K562 (cell line): ENCODE measurements at regions not wholly inside any gene's neighbourhood (a gene's known extent, or its start where the extent isn't known, plus 50 kb on each side); places are given as distances from the start of the nearest gene placed in this dataset.
"Not testable (repeated sequence)": the region's sequence is repeated elsewhere in the genome, so short reads cannot be mapped to it uniquely, and the experiment has no call there.

Source experiments
- ATAC-seq: fragments of 200-7000 bp; cut with Tn5 transposase; 3 replicates; pipeline ENCODE4 v1.9.1; 2020; ENCODE audit warnings: moderate library complexity
- BruUV-seq: library from RNA; stranded (reverse); fragments of 400-500 nt; replicated peaks from 2 replicates; lab custom pipeline; 2021; lab: Mats Ljungman, UMichigan
- CTCF ChIA-PET: fragments of 300-600 bp; formaldehyde crosslinking; extraction: SDS; loops from one replicate; lab custom pipeline; 2021; ENCODE audit warnings: low intra/inter-chr PET ratio; lab: Yijun Ruan, JAX
- POLR2A ChIA-PET: fragments of 300-600, 350-650 bp; sonication (Branson Sonifier 250); formaldehyde crosslinking; extraction: SDS; loops from one replicate; lab custom pipeline; 2021; ENCODE audit warnings: antibody characterized with exemption, inconsistent platforms; lab: Yijun Ruan, JAX
- DNase-seq, 4 experiments: peaks; one replicate each; pipeline versions ENCODE4 v3.0.0 to v3.0.0-alpha.2; 2011 to 2018; ENCODE audit warnings: low spot score in 3 of 4, mixed read lengths in 3 of 4; ENCODE audit errors: extremely low read depth in 1 of 4
- FAIRE-seq: peaks from 2 replicates; lab custom pipeline; 2011; peaks lifted over from hg19 to GRCh38; lab: Jason Lieb, UNC
- H2AFZ ChIP-seq: 2 replicates; pipeline ENCODE4 v1.6.0; 2011; ENCODE audit warnings: low read depth, low read length, control low read depth, inconsistent platforms
- H3K27ac ChIP-seq: fragments of 200-600 bp; 3 replicates; pipeline ENCODE4 v1.8.0; 2011; ENCODE audit warnings: low read depth, mild to moderate bottlenecking, control low read depth, inconsistent platforms, low read length, moderate library complexity, mixed read lengths; ENCODE audit errors: extremely low read depth
- H3K27me3 ChIP-seq, 2 experiments: fragments of 300-600 bp in 1 of 2; 2 replicates in 1 of 2; 3 replicates in 1 of 2; pipeline versions ENCODE4 v1.6.0 to v1.8.0; 2011; ENCODE audit warnings: inconsistent platforms in 2 of 2, low read length in 2 of 2, mild to moderate bottlenecking in 1 of 2, mixed read lengths in 1 of 2, moderate library complexity in 1 of 2; ENCODE audit not compliant: control insufficient read depth in 2 of 2, insufficient read depth in 2 of 2
- H3K36me3 ChIP-seq: fragments of 300-600 bp; 3 replicates; pipeline ENCODE4 v1.8.0; 2011; ENCODE audit warnings: mild to moderate bottlenecking, low read length, inconsistent platforms; ENCODE audit not compliant: control insufficient read depth, insufficient read depth
- H3K4me1 ChIP-seq, 2 experiments: fragments of 200-600 bp in 1 of 2; replicated peaks in 1 of 2; 2 replicates in 1 of 2; 3 replicates in 1 of 2; pipeline versions ENCODE4 v1.5.1 to v1.8.0; 2011; ENCODE audit warnings: inconsistent platforms in 2 of 2, low read length in 2 of 2, mild to moderate bottlenecking in 1 of 2, mixed read lengths in 1 of 2, moderate library complexity in 1 of 2; ENCODE audit not compliant: control insufficient read depth in 2 of 2, insufficient read depth in 2 of 2
- H3K4me2 ChIP-seq: 2 replicates; pipeline ENCODE4 v1.6.1; 2011; ENCODE audit warnings: low read length, control low read depth, inconsistent platforms, mixed read lengths; ENCODE audit not compliant: insufficient read depth
- H3K4me3 ChIP-seq: fragments of 200-600 bp; sonication (generic), shearing (Covaris generic); 2 replicates; pipeline ENCODE4 v1.5.1; 2016; ENCODE audit warnings: control low read depth, inconsistent platforms
- H3K79me2 ChIP-seq: fragments of 200-600 bp; 3 replicates; pipeline ENCODE4 v1.8.0; 2011; ENCODE audit warnings: low read length, inconsistent platforms; ENCODE audit not compliant: control insufficient read depth, insufficient read depth
- H3K9ac ChIP-seq, 2 experiments: 2 replicates each; pipeline versions ENCODE4 v1.6.0 to v1.6.1; 2011; ENCODE audit warnings: low read depth in 2 of 2, low read length in 2 of 2, control low read depth in 1 of 2, inconsistent platforms in 1 of 2, mild to moderate bottlenecking in 1 of 2, mixed read lengths in 1 of 2; ENCODE audit not compliant: insufficient read depth in 1 of 2
- H3K9me1 ChIP-seq: one replicate; pipeline ENCODE4 v1.6.0; 2011; ENCODE audit warnings: inconsistent platforms, mild to moderate bottlenecking, low read length, moderate library complexity; ENCODE audit not compliant: control insufficient read depth, insufficient read depth
- H3K9me3 ChIP-seq: replicated peaks from 2 replicates; pipeline ENCODE4 v1.5.1; 2011; ENCODE audit warnings: low read depth, low read length, inconsistent platforms; ENCODE audit not compliant: control insufficient read depth, insufficient read depth
- H4K20me1 ChIP-seq: replicated peaks from 2 replicates; pipeline ENCODE4 v1.6.1; 2011; ENCODE audit warnings: low read length, inconsistent platforms, mixed read lengths; ENCODE audit not compliant: control insufficient read depth, insufficient read depth
- FOSL1 ChIP-seq: fragments of 200-800 bp; sonication (Bioruptor generic); conservative IDR thresholded peaks from 2 replicates; pipeline ENCODE4 v1.6.1; 2016; ENCODE audit warnings: missing genetic modification characterization, missing compliant biosample characterization
- PCBP1 ChIP-seq: fragments of 200-400 bp; formaldehyde crosslinking; IDR thresholded peaks from 2 replicates; pipeline ENCODE4 v1.6.1; 2018; ENCODE audit warnings: mild to moderate bottlenecking, low read depth, low read length; ENCODE audit not compliant: poor library complexity, severe bottlenecking
- PPARD ChIP-seq: fragments of 250-450 bp; sonication (Bioruptor Pico); IDR thresholded peaks from 2 replicates; pipeline ENCODE4 v1.8.0; 2022; ENCODE audit warnings: inconsistent platforms, mild to moderate bottlenecking, moderate library complexity
- RBM25 ChIP-seq: fragments of 200-400 bp; formaldehyde crosslinking; IDR thresholded peaks from 2 replicates; pipeline ENCODE4 v1.6.1; 2018; ENCODE audit warnings: low read length, low read depth, moderate library complexity; ENCODE audit not compliant: severe bottlenecking
- SAFB ChIP-seq: fragments of 200-400 bp; formaldehyde crosslinking; IDR thresholded peaks from 2 replicates; pipeline ENCODE4 v1.6.1; 2017; ENCODE audit warnings: low read depth, low read length, borderline replicate concordance
- ZNF146 ChIP-seq: IDR thresholded peaks from one replicate; pipeline ENCODE4 v1.6.1; 2018; ENCODE audit warnings: missing compliant biosample characterization; ENCODE audit not compliant: unreplicated experiment
- WGBS: fragments of 100-300 bp; shearing (Covaris generic); methylation state at CpG from one replicate; pipeline ENCODE4 v1.1.6; 2016; ENCODE audit warnings: low coverage, mixed read lengths; ENCODE audit not compliant: insufficient coverage; ENCODE audit errors: missing lambda C conversion rate; 5-methylcytosine and 5-hydroxymethylcytosine counted together
- in situ Hi-C: fragments of 300-500 bp; cut with MboI; formaldehyde crosslinking; loops from 4 replicates; pipeline ENCODE4 v1.15.0; 2018; ENCODE audit warnings: inconsistent platforms, mixed read lengths
- intact Hi-C: fragments of 100-400 bp; cut with micrococcal nuclease; formaldehyde crosslinking; loops from 2 replicates; pipeline ENCODE4 v1.14.2; 2022

DNA sequence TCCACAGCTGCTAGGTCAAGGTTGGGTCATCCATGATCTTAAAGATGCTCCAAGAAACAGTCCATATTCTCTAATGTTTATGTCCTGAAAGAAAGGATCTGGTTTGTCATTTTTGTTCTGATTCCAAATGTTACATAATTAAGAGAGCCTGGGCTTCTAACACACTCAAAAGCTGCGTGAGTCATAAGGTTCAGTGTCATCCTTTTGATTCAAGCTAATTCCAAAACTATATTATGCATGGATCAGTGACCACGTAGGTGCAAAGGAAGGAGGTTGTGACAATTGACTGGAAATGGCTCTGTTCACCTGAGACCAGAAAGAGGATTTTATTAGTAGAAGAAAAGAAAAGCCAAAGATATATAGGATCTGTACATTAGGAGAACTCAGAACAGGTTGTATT, 268.7 kb upstream of the GK2 start:
- Histone ChIP-seq H3K4me2 (no peak overlapping the region), H3K4me3 (no peak overlapping the region), H3K9me3 (peaks cover 1% of the 10 kb centered on the region; the same call in 1 of the 2 replicates), H2AFZ (peak overlapping the region; percentile 54; the same call in 1 of the 2 replicates), H3K9me1 (no peaks in the 10 kb centered on the region), H3K36me3 (no peaks in the 10 kb centered on the region), H3K79me2 (no peaks in the 10 kb centered on the region), H4K20me1 (no peaks in the 10 kb centered on the region), H3K9ac (no peak overlapping the region), H3K27me3 (no peaks in the 10 kb centered on the region), H3K27ac (no peak overlapping the region), H3K4me1 (peaks cover 0 to 25% of the 10 kb centered on the region in 2 experiments; a peak in 3 of 5 replicates)
- 29% methylated on average over 2 of the region's 2 CpGs for WGBS
- no TSS peak for BruUV-seq
- intact Hi-C loops: loop anchor here (5.0 kb wide), 1 partner anchor 49 kb away; no protein-coding TSS in a partner anchor
- TF ChIP-seq PPARD (CRISPR knock-in tag) (no peak), FOSL1 (tag) (peak; percentile 51), PCBP1 (no peak), SAFB (no peak)
- CTCF ChIA-PET: no interaction called here
- POLR2A ChIA-PET: no interaction called here
- peak; percentile 6 for FAIRE-seq
- in situ Hi-C loops: no loop called here
- no peak for DNase-seq
- ATAC-seq: no peak

DNA sequence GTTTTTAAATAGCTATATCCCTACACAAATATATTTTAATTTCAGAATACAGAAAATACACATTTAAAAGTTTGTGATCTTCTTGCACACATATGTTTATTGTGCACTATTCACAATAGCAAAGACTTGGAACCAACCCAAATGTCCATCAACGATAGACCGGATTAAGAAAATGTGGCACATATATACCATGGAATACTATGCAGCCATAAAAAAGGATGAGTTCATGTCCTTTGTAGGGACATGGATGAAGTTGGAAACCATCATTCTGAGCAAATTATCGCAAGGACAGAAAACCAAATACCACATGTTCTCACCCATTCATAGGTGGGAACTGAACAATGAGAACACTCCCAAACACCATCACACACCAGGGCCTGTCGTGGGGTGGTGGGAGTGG, 266.9 kb upstream of the GK2 start:
- POLR2A ChIA-PET, in situ Hi-C loops: not testable (repeated sequence)

More for the DNA sequence above, 266.9 kb upstream of the GK2 start:
- intact Hi-C loops: loop anchor here (5.0 kb wide), 1 partner anchor 48 kb away; no protein-coding TSS in a partner anchor
- WGBS: 88% methylated on average over 4 of the region's 4 CpGs
- H2AFZ ChIP-seq, H3K4me2 ChIP-seq, ATAC-seq, FAIRE-seq, H3K27me3 ChIP-seq, DNase-seq, H3K79me2 ChIP-seq, H3K36me3 ChIP-seq, H3K27ac ChIP-seq, H4K20me1 ChIP-seq, H3K9me3 ChIP-seq, H3K4me3 ChIP-seq, CTCF ChIA-PET, H3K9me1 ChIP-seq, H3K9ac ChIP-seq, BruUV-seq: not testable (repeated sequence)
- TF ChIP-seq ZNF146 (CRISPR knock-in tag) (peak; percentile 85), RBM25 (peak; percentile 19)
- H3K4me1 ChIP-seq: peaks cover 0 to 25% of the 10 kb centered on the region in 2 experiments; a peak in 3 of 5 replicates
